HG02642 (cell line): ENCODE measurements at regions not wholly inside any gene's neighbourhood (a gene's known extent, or its start where the extent isn't known, plus 50 kb on each side); places are given as distances from the start of the nearest gene placed in this dataset.
"Not testable (repeated sequence)": the region's sequence is repeated elsewhere in the genome, so short reads cannot be mapped to it uniquely, and the experiment has no call there.

Source experiments
- ATAC-seq: cut with Tn5 transposase; IDR thresholded peaks from one replicate; pipeline ENCODE4 v1.9.1; 2021; ENCODE audit warnings: mild to moderate bottlenecking; ENCODE audit not compliant: unreplicated experiment, poor library complexity

- ATAC-seq: no peak
These were observed 1054.3 kb downstream of the FAT4 start for GRCh38 chr4:126369076-126369475.

GRCh38 chr4:126372634-126373033 lies 1057.9 kb downstream of the FAT4 start:
- no peak for ATAC-seq

- no peak for ATAC-seq
These were observed 1060.8 kb downstream of the FAT4 start for GRCh38 chr4:126375462-126376054.

GRCh38 chr4:126385954-126386353 lies 1071.2 kb downstream of the FAT4 start:
- ATAC-seq: no peak

GRCh38 chr4:126386512-126386911 lies 1071.8 kb downstream of the FAT4 start:
- ATAC-seq: no peak

GRCh38 chr4:126395664-126396063 lies 1080.9 kb downstream of the FAT4 start:
- no peak for ATAC-seq

- no peak for ATAC-seq
These were observed 1081.4 kb downstream of the FAT4 start for GRCh38 chr4:126396121-126396520.

GRCh38 chr4:126396703-126397102 lies 1081.9 kb downstream of the FAT4 start:
- no peak for ATAC-seq

- peak; percentile 17 for ATAC-seq
These were observed 1089.8 kb downstream of the FAT4 start for GRCh38 chr4:126404549-126404948.

GRCh38 chr4:126405369-126405982 lies 1090.7 kb downstream of the FAT4 start:
- peak; percentile 80 for ATAC-seq

- ATAC-seq: no peak
These were observed 1095.0 kb downstream of the FAT4 start for GRCh38 chr4:126409746-126410145.

GRCh38 chr4:126411047-126411446 lies 1096.3 kb downstream of the FAT4 start:
- ATAC-seq: no peak

GRCh38 chr4:126412310-126412709 lies 1097.6 kb downstream of the FAT4 start:
- not testable (repeated sequence) for ATAC-seq

GRCh38 chr4:126414741-126415140 lies 1100.0 kb downstream of the FAT4 start:
- ATAC-seq: no peak

- no peak for ATAC-seq
These were observed 1104.5 kb downstream of the FAT4 start for GRCh38 chr4:126419266-126419665.

- no peak for ATAC-seq
These were observed 1113.1 kb downstream of the FAT4 start for GRCh38 chr4:126427853-126428252.

GRCh38 chr4:126431049-126431448 lies 1116.3 kb downstream of the FAT4 start:
- no peak for ATAC-seq

GRCh38 chr4:126435491-126435890 lies 1120.7 kb downstream of the FAT4 start:
- ATAC-seq: no peak

- no peak for ATAC-seq
These were observed 1125.5 kb downstream of the FAT4 start for GRCh38 chr4:126440297-126440696.

- ATAC-seq: no peak
These were observed 1126.6 kb downstream of the FAT4 start for GRCh38 chr4:126441173-126442035.

GRCh38 chr4:126445596-126445995 lies 1130.8 kb downstream of the FAT4 start:
- ATAC-seq: no peak
